GM12878 (cell line): ENCODE measurements at regions not wholly inside any gene's neighbourhood (a gene's known extent, or its start where the extent isn't known, plus 50 kb on each side); places are given as distances from the start of the nearest gene placed in this dataset.

ENCODE experiments used
- CEBPB ChIP-seq, 2 experiments: fragments of 150-350 bp in 1 of 2; IDR thresholded peaks; 2 replicates each; pipeline ENCODE4 v1.6.1; 2012 to 2014; ENCODE audit warnings: low read depth in 2 of 2, low read length in 2 of 2, borderline replicate concordance in 1 of 2, inconsistent platforms in 1 of 2
- CREB1 ChIP-seq: IDR thresholded peaks from 2 replicates; pipeline ENCODE4 v1.6.1; 2012; ENCODE audit warnings: low read depth, mild to moderate bottlenecking, inconsistent platforms
- EGR1 ChIP-seq, 2 experiments: IDR thresholded peaks; 1 replicate in 1 of 2; 2 replicates in 1 of 2; pipeline ENCODE4 v1.6.1; 2011 to 2012; ENCODE audit warnings: low read depth in 2 of 2, low read length in 2 of 2, borderline replicate concordance in 1 of 2, mild to moderate bottlenecking in 1 of 2, moderate library complexity in 1 of 2
- EP300 ChIP-seq, 2 experiments: fragments of 150-350 bp in 1 of 2; IDR thresholded peaks; 2 replicates each; pipeline ENCODE4 v1.6.1; 2011 to 2012; ENCODE audit warnings: low read depth in 2 of 2, low read length in 2 of 2, borderline replicate concordance in 1 of 2, improper control_type of control experiment in 1 of 2, inconsistent platforms in 1 of 2; ENCODE audit not compliant: control insufficient read depth in 1 of 2
- JUNB ChIP-seq: IDR thresholded peaks from 2 replicates; pipeline ENCODE4 v1.6.1; 2016; ENCODE audit warnings: antibody characterized with exemption, mild to moderate bottlenecking
- MTA2 ChIP-seq: fragments of 450-650 bp; IDR thresholded peaks from 2 replicates; pipeline ENCODE4 v1.6.1; 2016; ENCODE audit warnings: low read depth, mild to moderate bottlenecking, moderate library complexity
- NBN ChIP-seq: fragments of 450-650 bp; IDR thresholded peaks from 2 replicates; pipeline ENCODE4 v1.6.1; 2016
- POLR2AphosphoS5 ChIP-seq: IDR thresholded peaks from 2 replicates; pipeline ENCODE4 v1.6.1; 2011; ENCODE audit warnings: mild to moderate bottlenecking, low read length, inconsistent platforms
- RAD21 ChIP-seq: IDR thresholded peaks from 2 replicates; pipeline ENCODE4 v1.6.1; 2011; ENCODE audit warnings: mild to moderate bottlenecking, low read depth, low read length, moderate library complexity; ENCODE audit not compliant: insufficient read depth
- ZNF207 ChIP-seq: fragments of 450-650 bp; IDR thresholded peaks from 2 replicates; pipeline ENCODE4 v1.6.1; 2014; ENCODE audit warnings: antibody characterized with exemption, mild to moderate bottlenecking, borderline replicate concordance
- TF ChIP-seq, protein P1 (sequence below), 3 experiments: IDR thresholded peaks in 2 of 3; conservative IDR thresholded peaks in 1 of 3; 2 replicates each; pipeline ENCODE4 v1.5.1; 2011; ENCODE audit warnings: low read depth in 3 of 3, low read length in 3 of 3, mild to moderate bottlenecking in 3 of 3, control low read depth in 2 of 3, moderate library complexity in 2 of 3, inconsistent platforms in 1 of 3, mixed read lengths in 1 of 3; ENCODE audit not compliant: control insufficient read depth in 2 of 3, insufficient read depth in 1 of 3; ENCODE audit errors: extremely low read depth in 1 of 3

DNA sequence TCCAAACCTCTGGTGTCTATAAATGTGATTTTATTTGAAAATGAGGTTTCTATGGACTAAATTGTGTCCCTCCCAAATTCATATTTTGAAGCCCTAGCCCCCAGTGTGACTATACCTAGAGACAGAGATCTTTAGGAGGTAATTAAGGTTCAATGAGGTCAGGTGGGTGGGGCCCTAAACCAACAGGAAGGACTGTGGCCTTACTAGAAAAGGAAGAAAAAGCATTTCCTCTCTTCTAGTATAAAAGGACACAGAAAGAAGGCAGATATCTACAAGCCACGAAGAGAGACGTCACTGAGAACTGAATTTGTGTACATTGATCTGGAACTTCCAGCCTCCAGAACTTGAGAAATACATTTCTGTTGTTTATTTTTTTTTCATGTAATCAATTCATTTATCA is 123.1 kb upstream of the RUNX1 start:
- TF ChIP-seq CEBPB (IDR thresholded peaks at IDR 0.05; ENCODE audit: borderline replicate concordance in 1 of 2, low read depth in 2 of 2, low read length in 2 of 2): no peak
- TF ChIP-seq JUNB: no peak
- TF ChIP-seq RAD21: no peak
- TF ChIP-seq NBN: no peak
- TF ChIP-seq, protein P1, sequence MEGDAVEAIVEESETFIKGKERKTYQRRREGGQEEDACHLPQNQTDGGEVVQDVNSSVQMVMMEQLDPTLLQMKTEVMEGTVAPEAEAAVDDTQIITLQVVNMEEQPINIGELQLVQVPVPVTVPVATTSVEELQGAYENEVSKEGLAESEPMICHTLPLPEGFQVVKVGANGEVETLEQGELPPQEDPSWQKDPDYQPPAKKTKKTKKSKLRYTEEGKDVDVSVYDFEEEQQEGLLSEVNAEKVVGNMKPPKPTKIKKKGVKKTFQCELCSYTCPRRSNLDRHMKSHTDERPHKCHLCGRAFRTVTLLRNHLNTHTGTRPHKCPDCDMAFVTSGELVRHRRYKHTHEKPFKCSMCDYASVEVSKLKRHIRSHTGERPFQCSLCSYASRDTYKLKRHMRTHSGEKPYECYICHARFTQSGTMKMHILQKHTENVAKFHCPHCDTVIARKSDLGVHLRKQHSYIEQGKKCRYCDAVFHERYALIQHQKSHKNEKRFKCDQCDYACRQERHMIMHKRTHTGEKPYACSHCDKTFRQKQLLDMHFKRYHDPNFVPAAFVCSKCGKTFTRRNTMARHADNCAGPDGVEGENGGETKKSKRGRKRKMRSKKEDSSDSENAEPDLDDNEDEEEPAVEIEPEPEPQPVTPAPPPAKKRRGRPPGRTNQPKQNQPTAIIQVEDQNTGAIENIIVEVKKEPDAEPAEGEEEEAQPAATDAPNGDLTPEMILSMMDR (IDR thresholded peaks at IDR 0.05 in 2 of 3, conservative IDR thresholded peaks at IDR 0.05 in 1 of 3; ENCODE audit: control insufficient read depth in 2 of 3, extremely low read depth in 1 of 3, insufficient read depth in 1 of 3, low read depth in 3 of 3, low read length in 3 of 3): no peak
- no peak for TF ChIP-seq CREB1
- TF ChIP-seq ZNF207: no peak
- no peak for TF ChIP-seq EP300 (IDR thresholded peaks at IDR 0.05; ENCODE audit: borderline replicate concordance in 1 of 2, control insufficient read depth in 1 of 2, low read depth in 2 of 2, low read length in 2 of 2)
- no peak for TF ChIP-seq POLR2AphosphoS5
- no peak for TF ChIP-seq EGR1 (IDR thresholded peaks at IDR 0.05; ENCODE audit: borderline replicate concordance in 1 of 2, low read depth in 2 of 2, low read length in 2 of 2)
- no peak for TF ChIP-seq MTA2
